CD4-positive, CD25-positive, alpha-beta regulatory T cell (primary cell): ENCODE measurements at regions not wholly inside any gene's neighbourhood (a gene's known extent, or its start where the extent isn't known, plus 50 kb on each side); places are given as distances from the start of the nearest gene placed in this dataset.

Source experiments
- ATAC-seq, 2 donors: fragments of 150-1000 bp; cut with Tn5 transposase; one replicate each; pipeline ENCODE4 v1.10.0; 2021; ENCODE audit warnings: low read depth in 2 of 2, moderate number of reproducible peaks in 2 of 2, moderate library complexity in 1 of 2
- DNase-seq, 3 donors: peaks; one replicate each; pipeline versions ENCODE4 v3.0.0 to v3.0.0-alpha.2; 2012 to 2022; ENCODE audit warnings: mixed read lengths in 1 of 3
- H3K27ac ChIP-seq: one replicate; pipeline ENCODE4 v1.7.0; 2013; ENCODE audit warnings: mild to moderate bottlenecking, low read length; ENCODE audit not compliant: insufficient read depth, poor library complexity, severe bottlenecking
- H3K27me3 ChIP-seq: one replicate; pipeline ENCODE4 v1.7.0; 2013; ENCODE audit warnings: low read length; ENCODE audit not compliant: control insufficient read depth, insufficient read depth
- H3K36me3 ChIP-seq: one replicate; pipeline ENCODE4 v1.7.0; 2013; ENCODE audit warnings: mild to moderate bottlenecking, low read length, moderate library complexity; ENCODE audit not compliant: control insufficient read depth, insufficient read depth
- H3K4me1 ChIP-seq: 2 replicates; pipeline ENCODE4 v1.7.0; 2013; ENCODE audit warnings: mild to moderate bottlenecking, low read length; ENCODE audit not compliant: insufficient read depth, control insufficient read depth, poor library complexity, severe bottlenecking
- H3K4me3 ChIP-seq: one replicate; pipeline ENCODE4 v1.7.0; 2013; ENCODE audit warnings: low read depth, mild to moderate bottlenecking, low read length, moderate library complexity
- H3K9me3 ChIP-seq, 2 experiments: 1 replicate in 1 of 2; 2 replicates in 1 of 2; pipeline ENCODE4 v1.7.0; 2013; ENCODE audit warnings: low read length in 2 of 2, mild to moderate bottlenecking in 1 of 2, moderate library complexity in 1 of 2; ENCODE audit not compliant: control insufficient read depth in 2 of 2
- H3K27ac Mint-ChIP-seq, 3 donors: one replicate each; pipeline ENCODE4 v1.8.0; 2020 to 2022; ENCODE audit warnings: mild to moderate bottlenecking in 3 of 3, mixed read lengths in 3 of 3, moderate library complexity in 2 of 3
- H3K27me3 Mint-ChIP-seq: one replicate; pipeline ENCODE4 v1.8.0; 2022; ENCODE audit warnings: mild to moderate bottlenecking, mixed read lengths
- H3K36me3 Mint-ChIP-seq: one replicate; pipeline ENCODE4 v1.8.0; 2020; ENCODE audit warnings: mixed read lengths
- H3K4me1 Mint-ChIP-seq, 4 donors: one replicate each; pipeline ENCODE4 v1.8.0; 2020 to 2022; ENCODE audit warnings: mixed read lengths in 4 of 4, mild to moderate bottlenecking in 1 of 4
- H3K4me3 Mint-ChIP-seq, 4 donors: one replicate each; pipeline ENCODE4 v1.8.0; 2020 to 2022; ENCODE audit warnings: mild to moderate bottlenecking in 4 of 4, mixed read lengths in 4 of 4, moderate library complexity in 3 of 4
- H3K9me3 Mint-ChIP-seq, 7 donors: one replicate each; pipeline ENCODE4 v1.8.0; 2020 to 2022; ENCODE audit warnings: mixed read lengths in 7 of 7, mild to moderate bottlenecking in 3 of 7, moderate library complexity in 2 of 7

DNA sequence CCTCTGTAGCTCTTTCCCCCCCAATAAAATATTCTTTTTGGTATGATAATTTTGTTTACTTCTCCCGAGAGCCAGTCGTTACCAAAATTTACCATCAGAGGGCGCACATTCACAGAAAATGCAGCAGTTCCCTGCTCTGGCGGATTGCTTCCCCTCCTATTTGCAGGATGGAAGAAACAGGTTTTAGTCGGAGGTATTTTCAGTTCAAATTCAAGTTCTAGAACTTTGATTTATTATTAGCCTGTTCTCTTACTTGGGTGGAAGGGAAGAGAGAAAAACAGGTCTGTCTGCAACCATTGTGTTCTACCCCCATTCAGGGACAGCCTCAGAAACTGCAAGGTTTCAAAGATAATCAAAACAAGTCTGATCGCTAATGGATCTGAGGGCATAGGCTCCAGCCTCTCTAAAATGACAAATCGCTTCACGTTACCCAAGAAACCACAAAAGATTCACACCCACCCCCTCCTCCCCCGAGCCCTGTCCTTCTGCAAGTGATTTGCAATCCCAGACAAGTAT, 263.8 kb upstream of the RPS6KA3 start:
- Mint-ChIP-seq H3K27me3 (peaks cover 42% of the 10 kb centered on the region), H3K27ac (no peak overlapping the region), H3K4me1 (peaks cover 0 to 8% (median 4%) of the 10 kb centered on the region in 4 donors), H3K4me3 (peak overlapping the region in 1 of 4 donors; percentile 7), H3K36me3 (no peaks in the 10 kb centered on the region), H3K9me3 (peaks cover 0 to 3% (median 0%) of the 10 kb centered on the region in 7 donors)
- DNase-seq: peak; percentile 25 to 55 (median 49)
- ATAC-seq: no peak
- no peaks in the 10 kb centered on the region for H3K9me3 ChIP-seq
- H3K27ac ChIP-seq: no peak overlapping the region
- no peaks in the 10 kb centered on the region for H3K4me1 ChIP-seq
- no peaks in the 10 kb centered on the region for H3K36me3 ChIP-seq
- H3K4me3 ChIP-seq: no peak overlapping the region
- peaks cover 5% of the 10 kb centered on the region for H3K27me3 ChIP-seq

GRCh38 chrX:20529711-20530110, 263.0 kb upstream of the RPS6KA3 start:
- peaks cover 5% of the 10 kb centered on the region for H3K27me3 ChIP-seq
- Mint-ChIP-seq H3K36me3 (no peaks in the 10 kb centered on the region), H3K27me3 (peaks cover 42% of the 10 kb centered on the region), H3K4me1 (peaks cover 0 to 8% (median 4%) of the 10 kb centered on the region in 4 donors), H3K9me3 (peaks cover 0 to 3% (median 0%) of the 10 kb centered on the region in 7 donors), H3K27ac (no peak overlapping the region), H3K4me3 (no peak overlapping the region)
- no peaks in the 10 kb centered on the region for H3K36me3 ChIP-seq
- no peaks in the 10 kb centered on the region for H3K9me3 ChIP-seq
- DNase-seq (no peak), ATAC-seq (no peak)
- H3K27ac ChIP-seq: no peak overlapping the region
- H3K4me1 ChIP-seq: no peaks in the 10 kb centered on the region
- H3K4me3 ChIP-seq: no peak overlapping the region

DNA sequence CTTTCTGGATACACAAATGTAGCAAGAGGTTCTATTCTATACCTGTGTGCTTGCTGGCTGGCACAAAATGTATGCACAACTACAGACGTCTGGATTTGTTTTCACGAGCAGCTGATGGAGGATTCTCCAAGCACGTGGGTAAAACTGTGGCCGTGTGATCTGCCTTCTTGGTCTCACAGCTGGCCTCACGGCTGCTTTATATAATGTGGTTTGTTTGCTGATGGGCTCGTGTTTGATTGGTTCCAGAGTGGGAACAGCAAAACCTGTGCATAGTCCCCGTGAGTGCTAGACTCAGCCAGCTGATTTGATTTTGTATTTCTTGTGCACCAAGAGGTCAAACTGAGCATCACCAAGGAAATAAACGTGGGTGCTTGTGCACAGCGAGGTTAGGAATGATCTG, 262.6 kb upstream of the RPS6KA3 start:
- Mint-ChIP-seq H3K9me3 (peaks cover 0 to 3% (median 0%) of the 10 kb centered on the region in 7 donors), H3K4me3 (no peak overlapping the region), H3K4me1 (peaks cover 0 to 8% (median 4%) of the 10 kb centered on the region in 4 donors), H3K27me3 (peaks cover 39% of the 10 kb centered on the region), H3K27ac (peak overlapping the region in 1 of 3 donors; percentile 38), H3K36me3 (no peaks in the 10 kb centered on the region)
- Histone ChIP-seq H3K27ac (no peak overlapping the region), H3K36me3 (no peaks in the 10 kb centered on the region), H3K9me3 (no peaks in the 10 kb centered on the region), H3K4me1 (no peaks in the 10 kb centered on the region), H3K4me3 (no peak overlapping the region), H3K27me3 (peaks cover 5% of the 10 kb centered on the region)
- ATAC-seq (no peak), DNase-seq (no peak)

DNA sequence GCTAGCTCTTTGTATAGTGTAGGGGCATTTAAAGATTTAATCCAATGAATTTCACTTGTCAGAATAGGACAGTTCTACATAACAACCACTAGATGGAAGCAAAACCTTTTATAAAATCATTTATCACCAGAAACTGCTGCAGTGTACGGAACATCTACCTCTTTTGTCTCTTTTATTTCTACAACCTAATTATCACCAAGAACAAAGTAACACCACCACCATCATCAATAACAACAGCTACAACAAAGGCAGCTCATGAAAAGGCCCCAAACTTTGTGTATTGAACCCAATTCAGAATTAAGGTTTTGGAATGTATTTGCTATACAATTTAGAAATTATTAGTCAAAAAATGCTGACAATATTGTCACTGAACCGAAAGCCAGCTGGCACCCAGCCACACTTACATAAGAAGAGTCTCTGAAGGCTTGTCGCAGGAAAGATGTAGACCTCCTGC, 260.9 kb upstream of the RPS6KA3 start:
- Mint-ChIP-seq H3K27me3 (peaks cover 31% of the 10 kb centered on the region), H3K4me3 (no peak overlapping the region), H3K27ac (peak overlapping the region in 1 of 3 donors; percentile 26), H3K36me3 (no peaks in the 10 kb centered on the region), H3K4me1 (peaks cover 5 to 13% (median 5%) of the 10 kb centered on the region in 4 donors), H3K9me3 (peaks cover 0 to 2% (median 0%) of the 10 kb centered on the region in 7 donors)
- no peaks in the 10 kb centered on the region for H3K36me3 ChIP-seq
- H3K27me3 ChIP-seq: peaks cover 5% of the 10 kb centered on the region
- H3K4me1 ChIP-seq: no peaks in the 10 kb centered on the region
- H3K4me3 ChIP-seq: no peak overlapping the region
- no peaks in the 10 kb centered on the region for H3K9me3 ChIP-seq
- DNase-seq (peak in 2 of 3 donors; percentile 24 to 49), ATAC-seq (peak; percentile 44 to 45)
- no peak overlapping the region for H3K27ac ChIP-seq

DNA sequence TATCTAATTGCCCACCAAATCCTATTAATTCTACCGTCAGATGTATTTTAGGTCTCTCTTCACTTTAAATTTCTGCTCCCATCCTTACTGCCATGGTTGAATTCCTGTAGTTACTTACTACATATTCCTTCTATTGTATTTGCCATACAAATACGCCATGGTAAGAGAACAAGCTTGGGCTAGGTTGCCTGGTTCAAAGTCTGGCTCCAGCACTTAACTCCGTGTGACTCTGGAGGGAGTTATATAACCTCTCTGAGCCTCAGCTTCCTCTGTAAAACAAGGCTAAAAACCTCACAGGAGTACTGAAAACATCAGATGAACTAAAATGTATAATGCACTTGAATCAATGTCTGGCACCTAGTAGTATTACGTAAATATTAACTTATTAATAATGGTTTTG, 260.3 kb upstream of the RPS6KA3 start:
- DNase-seq (peak in 1 of 3 donors; percentile 6), ATAC-seq (no peak)
- Histone ChIP-seq H3K27me3 (peaks cover 4% of the 10 kb centered on the region), H3K9me3 (no peaks in the 10 kb centered on the region), H3K4me3 (no peak overlapping the region), H3K27ac (no peak overlapping the region), H3K36me3 (no peaks in the 10 kb centered on the region), H3K4me1 (no peaks in the 10 kb centered on the region)
- H3K9me3 Mint-ChIP-seq: peaks cover 0 to 2% (median 0%) of the 10 kb centered on the region in 7 donors
- H3K4me1 Mint-ChIP-seq: peaks cover 5 to 13% (median 5%) of the 10 kb centered on the region in 4 donors
- H3K36me3 Mint-ChIP-seq: no peaks in the 10 kb centered on the region
- peaks cover 31% of the 10 kb centered on the region for H3K27me3 Mint-ChIP-seq
- H3K4me3 Mint-ChIP-seq: no peak overlapping the region
- H3K27ac Mint-ChIP-seq: no peak overlapping the region

GRCh38 chrX:20523626-20524312, 257.1 kb upstream of the RPS6KA3 start:
- peak in 1 of 2 donors; percentile 39 for ATAC-seq
- Mint-ChIP-seq H3K9me3 (no peaks in the 10 kb centered on the region), H3K36me3 (no peaks in the 10 kb centered on the region), H3K4me3 (no peak overlapping the region), H3K4me1 (peaks cover 3 to 8% (median 5%) of the 10 kb centered on the region in 4 donors), H3K27me3 (peaks cover 30% of the 10 kb centered on the region), H3K27ac (no peak overlapping the region)
- no peaks in the 10 kb centered on the region for H3K9me3 ChIP-seq
- H3K36me3 ChIP-seq: no peaks in the 10 kb centered on the region
- no peak overlapping the region for H3K27ac ChIP-seq
- no peaks in the 10 kb centered on the region for H3K4me1 ChIP-seq
- H3K4me3 ChIP-seq: no peak overlapping the region
- DNase-seq: peak in 1 of 3 donors; percentile 34
- H3K27me3 ChIP-seq: peaks cover 3% of the 10 kb centered on the region

GRCh38 chrX:20522420-20522819, 255.7 kb upstream of the RPS6KA3 start:
- no peaks in the 10 kb centered on the region for H3K9me3 ChIP-seq
- H3K27me3 Mint-ChIP-seq: peaks cover 21% of the 10 kb centered on the region
- H3K36me3 Mint-ChIP-seq: no peaks in the 10 kb centered on the region
- ATAC-seq (no peak), DNase-seq (no peak)
- no peak overlapping the region for H3K4me3 Mint-ChIP-seq
- no peaks in the 10 kb centered on the region for H3K4me1 ChIP-seq
- H3K4me1 Mint-ChIP-seq: peaks cover 1 to 6% (median 4%) of the 10 kb centered on the region in 4 donors
- no peaks in the 10 kb centered on the region for H3K36me3 ChIP-seq
- no peak overlapping the region for H3K4me3 ChIP-seq
- H3K27ac ChIP-seq: no peak overlapping the region
- H3K27ac Mint-ChIP-seq: no peak overlapping the region
- peaks cover 2% of the 10 kb centered on the region for H3K27me3 ChIP-seq
- H3K9me3 Mint-ChIP-seq: no peaks in the 10 kb centered on the region

- H3K27ac Mint-ChIP-seq: no peak overlapping the region
- Histone ChIP-seq H3K27me3 (peaks cover 2% of the 10 kb centered on the region), H3K27ac (no peak overlapping the region), H3K4me3 (no peak overlapping the region), H3K9me3 (no peaks in the 10 kb centered on the region), H3K36me3 (no peaks in the 10 kb centered on the region), H3K4me1 (no peaks in the 10 kb centered on the region)
- H3K9me3 Mint-ChIP-seq: no peaks in the 10 kb centered on the region
- H3K4me1 Mint-ChIP-seq: peaks cover 0 to 6% (median 4%) of the 10 kb centered on the region in 4 donors
- ATAC-seq (no peak), DNase-seq (no peak)
- no peak overlapping the region for H3K4me3 Mint-ChIP-seq
- H3K36me3 Mint-ChIP-seq: no peaks in the 10 kb centered on the region
- H3K27me3 Mint-ChIP-seq: peaks cover 14% of the 10 kb centered on the region
Observed at GRCh38 chrX:20521222-20521621, 254.5 kb upstream of the RPS6KA3 start.
